ENCODE measurements at regions not wholly inside any gene's neighbourhood (a gene's known extent, or its start where the extent isn't known, plus 50 kb on each side); places are given as distances from the start of the nearest gene placed in this dataset.

DNA sequence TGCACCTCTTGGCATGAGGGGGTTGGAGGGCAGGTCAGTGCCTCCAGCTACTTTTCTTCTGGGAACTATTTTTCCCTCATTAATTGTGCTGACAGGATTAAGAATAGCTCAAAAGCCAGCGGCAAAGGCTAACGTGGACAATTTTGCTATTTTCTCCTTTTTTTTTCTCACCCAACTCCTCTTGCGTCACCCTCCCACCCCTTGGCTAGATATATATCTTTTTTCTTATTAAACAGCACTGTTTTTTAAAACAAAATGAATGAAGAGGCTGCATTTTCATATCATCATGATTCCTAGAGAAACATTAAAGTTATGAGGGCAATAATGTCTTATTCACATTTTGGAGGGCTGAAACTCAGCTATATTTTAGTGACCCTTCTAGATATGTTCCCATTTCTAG lies 251.8 kb upstream of the NFE2L3 start:
- peaks cover 3% of the 10 kb centered on the region for H3K27me3 Mint-ChIP-seq
- CTCF ChIA-PET, result interaction anchor here (0.9 to 1.6 kb wide), 2 partner anchors 8 to 159 kb away, joined by 3 to 10 read pairs; no protein-coding TSS in a partner anchor
- no peak overlapping the region for H3K4me3 Mint-ChIP-seq
- intact Hi-C loops (cut with micrococcal nuclease), result no loop called here
- TF ChIP-seq, protein P1, sequence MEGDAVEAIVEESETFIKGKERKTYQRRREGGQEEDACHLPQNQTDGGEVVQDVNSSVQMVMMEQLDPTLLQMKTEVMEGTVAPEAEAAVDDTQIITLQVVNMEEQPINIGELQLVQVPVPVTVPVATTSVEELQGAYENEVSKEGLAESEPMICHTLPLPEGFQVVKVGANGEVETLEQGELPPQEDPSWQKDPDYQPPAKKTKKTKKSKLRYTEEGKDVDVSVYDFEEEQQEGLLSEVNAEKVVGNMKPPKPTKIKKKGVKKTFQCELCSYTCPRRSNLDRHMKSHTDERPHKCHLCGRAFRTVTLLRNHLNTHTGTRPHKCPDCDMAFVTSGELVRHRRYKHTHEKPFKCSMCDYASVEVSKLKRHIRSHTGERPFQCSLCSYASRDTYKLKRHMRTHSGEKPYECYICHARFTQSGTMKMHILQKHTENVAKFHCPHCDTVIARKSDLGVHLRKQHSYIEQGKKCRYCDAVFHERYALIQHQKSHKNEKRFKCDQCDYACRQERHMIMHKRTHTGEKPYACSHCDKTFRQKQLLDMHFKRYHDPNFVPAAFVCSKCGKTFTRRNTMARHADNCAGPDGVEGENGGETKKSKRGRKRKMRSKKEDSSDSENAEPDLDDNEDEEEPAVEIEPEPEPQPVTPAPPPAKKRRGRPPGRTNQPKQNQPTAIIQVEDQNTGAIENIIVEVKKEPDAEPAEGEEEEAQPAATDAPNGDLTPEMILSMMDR (IDR thresholded peaks at IDR 0.05), result no peak
- no peaks in the 10 kb centered on the region for H3K9me3 Mint-ChIP-seq
- H3K4me1 Mint-ChIP-seq (ENCODE audit: low read depth), result peaks cover 5% of the 10 kb centered on the region
- no peaks in the 10 kb centered on the region for H3K36me3 Mint-ChIP-seq (ENCODE audit: low read depth)
- DNase-seq (no peak), ATAC-seq (no peak)
- H3K27ac Mint-ChIP-seq, result no peak overlapping the region
- POLR2A ChIA-PET, result no interaction called here

DNA sequence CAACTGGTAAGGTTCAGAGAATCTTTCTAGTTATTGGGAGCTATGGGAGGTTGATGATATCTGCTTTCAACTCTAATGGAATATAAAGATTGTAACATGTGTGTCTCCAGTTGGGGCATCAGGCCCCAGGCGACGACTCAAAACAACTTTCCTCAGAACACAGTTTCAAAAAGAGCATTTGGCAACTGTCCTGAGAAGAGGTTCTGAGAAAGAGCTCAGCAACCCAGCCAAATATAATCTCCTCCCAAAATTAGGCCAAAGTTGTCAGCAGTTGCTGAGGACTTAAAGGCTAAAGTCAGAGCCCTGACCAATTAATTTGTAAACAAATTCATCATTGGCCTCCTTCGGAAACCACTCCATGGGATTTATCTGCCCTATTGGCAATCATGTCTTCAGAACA lies 251.1 kb upstream of the NFE2L3 start:
- no peaks in the 10 kb centered on the region for H3K9me3 Mint-ChIP-seq
- H3K4me3 Mint-ChIP-seq, result no peak overlapping the region
- ATAC-seq, result no peak
- intact Hi-C loops (cut with micrococcal nuclease), result no loop called here
- H3K27me3 Mint-ChIP-seq, result peaks cover 1% of the 10 kb centered on the region
- TF ChIP-seq, protein P1 (IDR thresholded peaks at IDR 0.05), result no peak
- no peak overlapping the region for H3K27ac Mint-ChIP-seq
- ChIA-PET CTCF (interaction anchor here (0.9 to 1.6 kb wide), 3 partner anchors 8 to 469 kb away, joined by 3 to 10 read pairs (median 5); no protein-coding TSS in a partner anchor), POLR2A (interaction anchor here (1.0 kb wide), 1 partner anchor 288 kb away, joined by 3 read pairs; no protein-coding TSS in a partner anchor)
- no peaks in the 10 kb centered on the region for H3K36me3 Mint-ChIP-seq (ENCODE audit: low read depth)
- H3K4me1 Mint-ChIP-seq (ENCODE audit: low read depth), result peaks cover 2% of the 10 kb centered on the region
- DNase-seq, result no peak

DNA sequence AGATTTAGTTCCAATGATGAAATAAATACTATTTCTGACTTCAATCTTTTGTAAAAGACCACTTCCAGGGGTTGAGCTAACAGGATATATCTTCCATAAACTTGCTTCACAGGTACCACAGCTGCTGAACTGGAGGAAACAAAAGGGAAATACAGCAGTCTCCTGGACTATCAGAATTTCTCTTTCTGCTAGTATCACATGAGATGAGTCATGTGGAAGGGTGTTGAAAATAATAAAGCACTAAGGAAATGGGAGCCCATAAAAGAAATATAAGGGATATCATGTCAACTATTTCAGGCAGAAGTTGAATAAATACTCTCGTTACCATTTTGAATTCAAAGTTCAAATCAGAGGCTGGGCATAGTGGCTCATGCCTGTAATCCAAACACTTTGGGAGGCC lies 250.3 kb upstream of the NFE2L3 start:
- intact Hi-C loops (cut with micrococcal nuclease), result no loop called here
- H3K27ac Mint-ChIP-seq, result no peak overlapping the region
- TF ChIP-seq, protein P1 (IDR thresholded peaks at IDR 0.05), result no peak
- H3K4me3 Mint-ChIP-seq, result no peak overlapping the region
- ChIA-PET POLR2A (interaction anchor here (1.0 kb wide), 1 partner anchor 287 kb away, joined by 3 read pairs; no protein-coding TSS in a partner anchor), CTCF (interaction anchor here (1.5 to 1.6 kb wide), 2 partner anchors 9 to 468 kb away, joined by 5 to 10 read pairs; no protein-coding TSS in a partner anchor)
- no peak for ATAC-seq
- no peaks in the 10 kb centered on the region for H3K27me3 Mint-ChIP-seq
- no peak for DNase-seq
- H3K36me3 Mint-ChIP-seq (ENCODE audit: low read depth), result no peaks in the 10 kb centered on the region
- H3K9me3 Mint-ChIP-seq, result no peaks in the 10 kb centered on the region
- peaks cover 3% of the 10 kb centered on the region for H3K4me1 Mint-ChIP-seq (ENCODE audit: low read depth)

DNA sequence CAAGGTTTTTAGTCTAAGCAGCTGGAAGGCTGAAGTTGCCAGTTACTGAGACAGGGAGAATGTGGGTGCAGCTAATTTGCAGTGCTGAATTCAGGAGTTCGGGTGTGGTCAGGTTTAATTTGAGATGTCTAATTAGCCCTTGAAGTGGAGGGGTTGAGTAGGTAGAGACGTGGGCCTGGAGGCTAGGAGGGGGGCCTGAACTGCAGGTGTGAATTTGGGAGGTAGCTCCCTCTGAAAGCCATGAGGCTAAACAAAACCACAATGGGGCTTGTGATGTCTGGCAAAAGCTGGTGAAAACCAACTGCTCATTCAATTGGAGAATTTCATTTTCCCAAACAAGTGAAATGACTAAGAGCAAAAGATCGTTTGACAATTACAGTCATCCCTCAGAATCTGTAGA lies 246.0 kb upstream of the NFE2L3 start:
- H3K27ac Mint-ChIP-seq, result no peak overlapping the region
- TF ChIP-seq, protein P1 (IDR thresholded peaks at IDR 0.05), result no peak
- H3K4me3 Mint-ChIP-seq, result no peak overlapping the region
- ATAC-seq (no peak), DNase-seq (no peak)
- ChIA-PET POLR2A (no interaction called here), CTCF (interaction anchor here (1.0 to 1.7 kb wide), 3 partner anchors 11 to 13 kb away, joined by 3 to 8 read pairs (median 8); no protein-coding TSS in a partner anchor)
- H3K4me1 Mint-ChIP-seq (ENCODE audit: low read depth), result peaks cover 3% of the 10 kb centered on the region
- intact Hi-C loops (cut with micrococcal nuclease), result no loop called here
- H3K27me3 Mint-ChIP-seq, result no peaks in the 10 kb centered on the region
- no peaks in the 10 kb centered on the region for H3K9me3 Mint-ChIP-seq
- H3K36me3 Mint-ChIP-seq (ENCODE audit: low read depth), result no peaks in the 10 kb centered on the region

DNA sequence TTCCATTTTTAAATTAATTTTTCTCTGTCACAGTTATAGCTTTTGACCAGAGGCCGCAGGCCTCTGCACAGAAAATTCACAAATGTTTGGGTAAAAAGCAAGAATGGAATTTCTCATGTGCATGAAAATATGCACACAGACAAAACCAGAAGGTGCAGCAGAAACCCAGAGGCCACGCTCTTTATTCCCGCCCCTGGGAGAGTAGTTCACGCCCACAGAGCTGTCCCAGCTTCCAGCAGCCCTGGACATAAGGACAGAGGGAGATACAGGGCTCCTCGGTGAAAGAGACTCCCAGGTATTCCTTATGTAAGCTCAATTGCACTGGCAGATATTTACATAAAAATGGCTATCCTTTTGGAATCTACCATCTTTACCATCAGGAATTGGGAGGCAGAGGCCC lies 245.2 kb upstream of the NFE2L3 start:
- ATAC-seq (no peak), DNase-seq (no peak)
- no peak overlapping the region for H3K27ac Mint-ChIP-seq
- ChIA-PET CTCF (interaction anchor here (1.0 to 1.6 kb wide), 2 partner anchors 14 to 27 kb away, joined by 3 read pairs; no protein-coding TSS in a partner anchor), POLR2A (interaction anchor here (1.0 kb wide), 1 partner anchor 10 kb away, joined by 3 read pairs; no protein-coding TSS in a partner anchor)
- intact Hi-C loops (cut with micrococcal nuclease), result no loop called here
- TF ChIP-seq, protein P1 (IDR thresholded peaks at IDR 0.05), result no peak
- H3K4me1 Mint-ChIP-seq (ENCODE audit: low read depth), result peaks cover 3% of the 10 kb centered on the region
- H3K36me3 Mint-ChIP-seq (ENCODE audit: low read depth), result no peaks in the 10 kb centered on the region
- H3K27me3 Mint-ChIP-seq, result peaks cover under 1% of the 10 kb centered on the region
- H3K9me3 Mint-ChIP-seq, result no peaks in the 10 kb centered on the region
- no peak overlapping the region for H3K4me3 Mint-ChIP-seq

Data from activated CD8-positive, alpha-beta T cell treated with anti-CD3 and anti-CD28 coated beads for 36 hours (primary cell).